HFFc6 (cell line): ENCODE measurements at regions not wholly inside any gene's neighbourhood (a gene's known extent, or its start where the extent isn't known, plus 50 kb on each side); places are given as distances from the start of the nearest gene placed in this dataset.

Experiments
- DNase-seq: peaks from one replicate; pipeline ENCODE4 v3.0.0-alpha.2; 2018
- H3K27ac Mint-ChIP-seq: 2 replicates; pipeline ENCODE4 v1.8.0; 2020; ENCODE audit warnings: mild to moderate bottlenecking, mixed read lengths
- H3K27me3 Mint-ChIP-seq: 2 replicates; pipeline ENCODE4 v1.8.0; 2021; ENCODE audit warnings: mild to moderate bottlenecking, moderate library complexity, mixed read lengths; ENCODE audit not compliant: insufficient read depth
- H3K36me3 Mint-ChIP-seq: 2 replicates; pipeline ENCODE4 v1.8.0; 2021; ENCODE audit warnings: low read depth, mixed read lengths
- H3K4me1 Mint-ChIP-seq: 2 replicates; pipeline ENCODE4 v1.8.0; 2020; ENCODE audit warnings: low read depth, mixed read lengths
- H3K4me3 Mint-ChIP-seq: 2 replicates; pipeline ENCODE4 v1.8.0; 2020; ENCODE audit warnings: mild to moderate bottlenecking, moderate library complexity, mixed read lengths
- H3K9me3 Mint-ChIP-seq: 2 replicates; pipeline ENCODE4 v1.8.0; 2020; ENCODE audit warnings: mild to moderate bottlenecking, mixed read lengths
- TF ChIP-seq, protein P1 (sequence below): fragments of 200-600 bp; sonication (generic); IDR thresholded peaks from 2 replicates; pipeline ENCODE4 v1.5.0; 2021; ENCODE audit warnings: antibody characterized with exemption, mild to moderate bottlenecking

DNA sequence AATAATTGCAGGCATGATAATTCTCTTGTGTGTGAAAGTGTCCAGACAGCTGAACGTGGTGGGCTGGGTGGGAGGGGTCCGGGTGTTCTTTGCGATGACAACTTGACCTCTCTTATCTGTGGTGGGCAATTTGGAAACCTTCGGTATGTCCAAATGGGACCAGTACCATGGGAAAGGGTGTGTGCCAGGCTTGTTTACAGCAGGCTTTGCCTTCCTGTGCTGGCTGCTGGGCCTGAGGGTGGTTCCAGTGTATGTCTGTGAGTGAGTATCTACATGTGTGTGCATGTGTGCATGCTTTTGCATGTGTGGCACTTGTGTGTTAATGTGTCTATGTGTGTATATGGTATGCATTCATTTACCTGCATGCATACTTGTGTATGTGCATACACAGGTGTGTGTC lies 166.4 kb downstream of the GADD45G start:
- no peaks in the 10 kb centered on the region for H3K27me3 Mint-ChIP-seq
- H3K27ac Mint-ChIP-seq, result no peak overlapping the region
- H3K36me3 Mint-ChIP-seq, result no peaks in the 10 kb centered on the region
- H3K4me1 Mint-ChIP-seq, result no peaks in the 10 kb centered on the region
- TF ChIP-seq, protein P1, sequence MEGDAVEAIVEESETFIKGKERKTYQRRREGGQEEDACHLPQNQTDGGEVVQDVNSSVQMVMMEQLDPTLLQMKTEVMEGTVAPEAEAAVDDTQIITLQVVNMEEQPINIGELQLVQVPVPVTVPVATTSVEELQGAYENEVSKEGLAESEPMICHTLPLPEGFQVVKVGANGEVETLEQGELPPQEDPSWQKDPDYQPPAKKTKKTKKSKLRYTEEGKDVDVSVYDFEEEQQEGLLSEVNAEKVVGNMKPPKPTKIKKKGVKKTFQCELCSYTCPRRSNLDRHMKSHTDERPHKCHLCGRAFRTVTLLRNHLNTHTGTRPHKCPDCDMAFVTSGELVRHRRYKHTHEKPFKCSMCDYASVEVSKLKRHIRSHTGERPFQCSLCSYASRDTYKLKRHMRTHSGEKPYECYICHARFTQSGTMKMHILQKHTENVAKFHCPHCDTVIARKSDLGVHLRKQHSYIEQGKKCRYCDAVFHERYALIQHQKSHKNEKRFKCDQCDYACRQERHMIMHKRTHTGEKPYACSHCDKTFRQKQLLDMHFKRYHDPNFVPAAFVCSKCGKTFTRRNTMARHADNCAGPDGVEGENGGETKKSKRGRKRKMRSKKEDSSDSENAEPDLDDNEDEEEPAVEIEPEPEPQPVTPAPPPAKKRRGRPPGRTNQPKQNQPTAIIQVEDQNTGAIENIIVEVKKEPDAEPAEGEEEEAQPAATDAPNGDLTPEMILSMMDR, result no peak
- H3K9me3 Mint-ChIP-seq, result peaks cover 42% of the 10 kb centered on the region
- no peak for DNase-seq
- no peak overlapping the region for H3K4me3 Mint-ChIP-seq

DNA sequence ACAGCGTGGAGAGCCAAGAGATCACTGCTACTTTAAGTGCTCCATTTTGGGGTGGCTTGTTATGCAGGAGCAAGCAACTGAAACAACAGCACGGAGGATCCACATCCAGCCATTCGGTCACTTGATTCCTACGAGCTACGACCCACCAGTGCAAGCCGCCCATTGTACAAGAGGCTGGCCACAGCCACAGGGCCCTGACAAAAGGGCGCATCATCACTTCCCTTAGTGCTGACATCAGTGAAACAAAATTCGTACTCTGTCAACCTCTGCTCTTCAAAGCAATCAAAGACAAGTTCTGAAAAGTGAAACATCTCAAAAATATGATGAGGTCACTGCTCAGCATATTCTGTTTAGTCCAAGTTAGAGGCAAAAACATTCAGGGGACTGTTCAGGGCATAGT lies 168.4 kb downstream of the GADD45G start:
- TF ChIP-seq, protein P1, result no peak
- no peaks in the 10 kb centered on the region for H3K4me1 Mint-ChIP-seq
- DNase-seq, result no peak
- peaks cover 33% of the 10 kb centered on the region for H3K9me3 Mint-ChIP-seq
- no peaks in the 10 kb centered on the region for H3K27me3 Mint-ChIP-seq
- no peak overlapping the region for H3K4me3 Mint-ChIP-seq
- H3K27ac Mint-ChIP-seq, result no peak overlapping the region
- H3K36me3 Mint-ChIP-seq, result no peaks in the 10 kb centered on the region

- H3K27ac Mint-ChIP-seq, result no peak overlapping the region
- H3K4me3 Mint-ChIP-seq, result no peak overlapping the region
- H3K27me3 Mint-ChIP-seq, result peaks cover 2% of the 10 kb centered on the region; the same call in 1 of the 2 replicates
- no peaks in the 10 kb centered on the region for H3K4me1 Mint-ChIP-seq
- H3K36me3 Mint-ChIP-seq, result no peaks in the 10 kb centered on the region
- DNase-seq, result no peak
- H3K9me3 Mint-ChIP-seq, result peaks cover 35% of the 10 kb centered on the region
- TF ChIP-seq, protein P1, result no peak
Measured at GRCh38 chr9:89774858-89775370, 170.1 kb downstream of the GADD45G start.

DNA sequence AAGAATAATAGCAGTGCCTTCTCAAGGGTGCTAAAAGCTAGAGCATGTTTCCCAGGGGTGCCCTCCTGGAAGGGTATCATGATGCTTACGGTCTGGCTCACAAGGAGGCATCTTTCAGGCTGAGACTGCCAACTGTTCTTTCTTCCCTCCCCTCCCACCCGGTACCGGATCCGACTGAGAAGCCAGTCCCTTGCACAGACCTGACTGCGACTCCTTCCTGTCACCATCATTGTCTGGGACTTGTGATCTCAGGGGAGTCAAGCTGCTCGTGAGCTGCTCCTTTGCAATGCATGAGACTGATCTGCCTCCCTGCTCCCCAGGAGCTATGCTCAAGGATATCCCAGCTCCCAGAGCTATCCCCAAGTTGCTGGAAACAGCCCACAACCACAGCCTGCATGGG lies 170.8 kb downstream of the GADD45G start:
- Mint-ChIP-seq H3K4me3 (no peak overlapping the region), H3K4me1 (no peaks in the 10 kb centered on the region), H3K9me3 (peaks cover 35% of the 10 kb centered on the region), H3K36me3 (no peaks in the 10 kb centered on the region), H3K27ac (no peak overlapping the region), H3K27me3 (peaks cover 2% of the 10 kb centered on the region; the same call in 1 of the 2 replicates)
- TF ChIP-seq, protein P1, result no peak
- DNase-seq, result no peak

DNA sequence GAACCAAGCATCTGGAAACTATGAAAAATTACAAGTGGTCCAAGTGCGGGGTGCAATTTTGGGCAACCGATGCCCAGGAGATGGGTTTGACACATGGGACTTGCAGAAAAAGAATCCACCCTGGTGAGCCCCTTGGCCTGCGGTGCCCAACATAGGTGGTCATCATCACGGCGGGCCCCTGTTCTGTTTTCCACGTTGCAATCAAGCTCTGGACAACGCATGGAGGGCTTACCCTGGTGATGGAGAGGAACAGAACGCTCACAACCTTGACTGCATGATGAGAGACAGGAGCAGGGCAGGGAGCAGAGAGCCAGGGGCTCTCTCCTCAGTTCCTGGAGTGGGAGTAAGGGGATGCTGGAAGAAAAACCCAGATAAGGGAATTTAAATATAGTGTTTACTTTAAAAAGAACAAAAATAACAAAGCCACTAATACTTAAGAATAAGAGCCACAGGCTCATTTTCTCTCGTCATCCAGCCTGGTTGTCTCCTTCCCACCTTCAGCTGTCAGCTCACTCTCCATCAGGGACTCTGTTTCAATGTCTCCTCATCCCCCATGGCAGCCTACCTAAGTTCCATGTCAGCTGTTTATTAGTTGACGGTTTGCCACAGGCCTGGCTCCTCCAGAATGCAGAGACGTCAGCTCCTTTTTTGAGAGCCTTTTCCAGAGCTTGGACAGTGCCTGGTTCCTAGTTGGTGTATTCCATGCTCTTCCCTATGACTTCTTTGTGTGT lies 172.1 kb downstream of the GADD45G start:
- Mint-ChIP-seq H3K27me3 (peaks cover 2% of the 10 kb centered on the region; the same call in 1 of the 2 replicates), H3K4me3 (no peak overlapping the region), H3K4me1 (no peaks in the 10 kb centered on the region), H3K36me3 (no peaks in the 10 kb centered on the region), H3K9me3 (peaks cover 42% of the 10 kb centered on the region), H3K27ac (no peak overlapping the region)
- no peak for DNase-seq
- TF ChIP-seq, protein P1, result no peak
